ENCODE measurements at regions not wholly inside any gene's neighbourhood (a gene's known extent, or its start where the extent isn't known, plus 50 kb on each side); places are given as distances from the start of the nearest gene placed in this dataset.

DNA sequence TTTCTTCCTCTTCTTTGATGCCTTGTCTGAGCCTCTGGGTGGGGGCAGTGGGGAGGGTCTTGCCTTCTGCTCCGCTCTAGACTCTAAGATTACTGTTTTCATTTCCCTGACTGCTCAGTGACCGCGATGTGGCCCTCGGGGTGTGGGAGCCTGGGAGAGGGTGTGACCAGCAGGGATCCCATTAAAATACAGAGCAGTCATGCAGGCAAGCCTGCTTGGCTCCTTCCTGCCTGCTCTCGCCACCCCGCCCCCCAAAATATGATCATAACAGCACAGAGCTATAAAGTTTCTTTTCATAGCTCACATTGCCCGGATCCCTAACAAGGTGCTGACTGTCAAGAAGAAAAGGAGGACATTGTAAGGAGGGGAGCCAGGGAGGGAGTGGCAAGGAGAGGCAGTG lies 332.9 kb downstream of the RAB28 start:
- no peaks in the 10 kb centered on the region for H3K4me1 Mint-ChIP-seq
- DNase-seq (no peak), ATAC-seq (no peak)
- H3K27ac Mint-ChIP-seq: no peak overlapping the region
- H3K4me3 Mint-ChIP-seq: no peak overlapping the region
- H3K36me3 Mint-ChIP-seq (ENCODE audit: low read depth): no peaks in the 10 kb centered on the region
- peaks cover 7% of the 10 kb centered on the region for H3K9me3 Mint-ChIP-seq
- no peaks in the 10 kb centered on the region for H3K27me3 Mint-ChIP-seq

DNA sequence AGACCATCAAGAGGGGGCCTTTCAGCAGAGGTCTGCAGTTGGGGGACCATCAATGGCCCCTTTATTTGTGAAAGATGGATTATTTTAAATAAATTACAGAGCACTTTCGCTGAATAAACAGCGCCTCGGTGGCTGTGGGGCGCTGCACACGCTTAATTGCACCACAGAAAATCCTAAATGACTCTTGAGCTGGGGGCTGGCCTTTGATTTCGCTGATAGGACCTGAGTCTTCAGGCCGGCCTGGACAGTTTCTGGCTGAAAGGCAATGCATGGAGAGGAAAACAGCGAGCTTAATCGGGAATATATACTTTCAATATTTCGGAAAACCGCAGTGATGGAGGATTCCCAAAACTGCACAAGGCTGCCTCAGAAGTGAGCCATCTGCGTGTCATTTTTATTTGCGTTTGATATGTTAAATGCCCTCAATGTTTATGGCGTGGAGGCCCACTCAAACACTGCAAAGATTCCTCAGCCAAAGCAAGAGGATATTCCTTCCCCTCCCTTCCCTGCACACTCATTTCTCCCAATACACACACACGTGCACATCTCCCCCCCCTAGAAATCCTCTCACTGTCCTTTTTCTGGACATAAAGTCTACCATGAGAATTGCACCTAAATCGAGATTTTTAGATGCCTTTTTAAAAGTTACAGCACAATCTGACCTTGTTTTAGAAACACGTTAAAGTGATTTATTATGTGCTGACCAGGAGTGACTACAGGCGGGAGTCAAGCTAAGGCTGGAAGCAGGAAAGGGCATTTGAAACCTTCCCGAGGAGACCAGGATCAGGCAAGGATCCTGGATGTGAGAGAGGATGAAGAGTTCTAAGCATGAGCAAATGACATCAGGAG lies 340.7 kb downstream of the RAB28 start:
- H3K36me3 Mint-ChIP-seq (ENCODE audit: low read depth): peaks cover 1% of the 10 kb centered on the region
- no peak overlapping the region for H3K27ac Mint-ChIP-seq
- no peaks in the 10 kb centered on the region for H3K4me1 Mint-ChIP-seq
- H3K27me3 Mint-ChIP-seq: no peaks in the 10 kb centered on the region
- no peak overlapping the region for H3K4me3 Mint-ChIP-seq
- no peaks in the 10 kb centered on the region for H3K9me3 Mint-ChIP-seq
- DNase-seq (no peak), ATAC-seq (no peak)

DNA sequence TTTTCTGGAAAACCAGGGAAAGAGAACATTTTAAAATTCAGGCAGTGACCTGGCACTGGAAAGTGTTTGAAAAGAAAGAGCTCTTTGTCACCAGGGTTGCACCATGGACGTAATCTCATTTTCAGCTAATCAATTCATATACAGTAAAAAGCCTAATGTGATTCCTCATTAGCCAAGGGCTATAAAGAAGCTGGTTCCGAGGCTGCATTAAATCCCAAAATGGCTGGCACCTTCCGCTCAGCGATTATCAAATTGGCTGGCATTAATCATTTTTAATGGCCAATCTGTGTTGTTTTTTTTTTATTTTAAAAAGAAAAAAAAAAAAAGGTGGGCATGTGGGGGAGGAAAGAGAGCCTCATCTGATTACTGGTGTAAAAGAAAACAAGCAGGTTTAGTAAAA lies 341.4 kb downstream of the RAB28 start:
- H3K9me3 Mint-ChIP-seq: no peaks in the 10 kb centered on the region
- no peak overlapping the region for H3K27ac Mint-ChIP-seq
- ATAC-seq: no peak

DNA sequence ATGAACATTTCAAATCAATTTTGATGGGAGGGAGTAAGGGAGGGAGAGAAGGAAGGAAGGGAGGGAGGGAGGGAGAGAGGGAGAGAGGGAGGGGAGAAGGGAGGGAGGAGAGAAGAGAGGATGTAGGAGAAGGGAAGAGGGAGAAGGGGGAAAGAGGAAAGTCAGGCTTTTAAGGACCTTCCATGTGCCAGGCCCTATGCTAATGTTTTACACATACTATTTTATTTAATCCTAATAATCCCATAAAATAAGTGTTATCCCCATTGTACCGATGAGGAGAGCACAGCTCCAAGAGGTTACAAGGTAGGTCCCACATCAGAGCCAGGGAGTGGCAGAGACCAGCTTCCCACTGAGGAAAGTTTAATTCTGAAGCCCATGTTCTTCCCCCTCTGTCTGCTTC lies 341.9 kb downstream of the RAB28 start:
- H3K27me3 Mint-ChIP-seq: no peaks in the 10 kb centered on the region
- no peak overlapping the region for H3K27ac Mint-ChIP-seq
- no peak for DNase-seq
- no peak for ATAC-seq
- H3K9me3 Mint-ChIP-seq: no peaks in the 10 kb centered on the region
- H3K4me1 Mint-ChIP-seq: no peaks in the 10 kb centered on the region
- no peak overlapping the region for H3K4me3 Mint-ChIP-seq
- H3K36me3 Mint-ChIP-seq (ENCODE audit: low read depth): peaks cover 1% of the 10 kb centered on the region

More for the DNA sequence above, 341.4 kb downstream of the RAB28 start:
- no peak for DNase-seq
- Mint-ChIP-seq H3K4me1 (no peaks in the 10 kb centered on the region), H3K36me3 (ENCODE audit: low read depth) (peaks cover 1% of the 10 kb centered on the region), H3K4me3 (no peak overlapping the region), H3K27me3 (no peaks in the 10 kb centered on the region)

- H3K4me1 Mint-ChIP-seq: no peaks in the 10 kb centered on the region
- peaks cover 7% of the 10 kb centered on the region for H3K9me3 Mint-ChIP-seq
- peaks cover 6% of the 10 kb centered on the region for H3K36me3 Mint-ChIP-seq (ENCODE audit: low read depth)
- ATAC-seq (no peak), DNase-seq (no peak)
- H3K27me3 Mint-ChIP-seq: no peaks in the 10 kb centered on the region
- no peak overlapping the region for H3K4me3 Mint-ChIP-seq
- no peak overlapping the region for H3K27ac Mint-ChIP-seq
Measured at GRCh38 chr4:13137390-13137789, 346.8 kb downstream of the RAB28 start.

DNA sequence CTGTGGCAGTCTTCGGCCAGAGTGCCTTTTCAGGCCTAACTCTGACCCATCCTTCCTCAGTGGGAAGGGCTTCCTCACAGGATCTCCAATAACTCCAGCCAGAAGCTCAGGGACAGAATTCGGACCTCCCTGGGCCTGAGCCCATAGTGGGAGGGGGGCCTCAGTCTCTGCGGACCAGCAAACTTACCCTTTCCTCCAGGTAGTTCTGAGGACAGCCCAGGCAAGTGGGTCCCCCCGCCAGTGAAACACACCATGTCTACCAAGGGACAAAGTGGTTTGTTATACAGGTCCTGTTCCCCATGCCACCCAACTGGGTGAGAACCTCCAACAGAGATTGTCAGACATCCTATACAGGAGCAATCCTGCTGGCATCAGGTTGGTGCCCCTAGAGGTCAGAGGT lies 350.4 kb downstream of the RAB28 start:
- H3K9me3 Mint-ChIP-seq: peaks cover 7% of the 10 kb centered on the region
- DNase-seq (no peak), ATAC-seq (no peak)
- H3K4me1 Mint-ChIP-seq: no peaks in the 10 kb centered on the region
- H3K27me3 Mint-ChIP-seq: no peaks in the 10 kb centered on the region
- H3K4me3 Mint-ChIP-seq: no peak overlapping the region
- H3K27ac Mint-ChIP-seq: no peak overlapping the region
- H3K36me3 Mint-ChIP-seq (ENCODE audit: low read depth): peaks cover 6% of the 10 kb centered on the region

GRCh38 chr4:13130848-13131247 lies 353.3 kb downstream of the RAB28 start:
- Mint-ChIP-seq H3K27me3 (no peaks in the 10 kb centered on the region), H3K27ac (no peak overlapping the region), H3K4me1 (no peaks in the 10 kb centered on the region), H3K9me3 (peaks cover 7% of the 10 kb centered on the region), H3K36me3 (ENCODE audit: low read depth) (peaks cover 6% of the 10 kb centered on the region), H3K4me3 (no peak overlapping the region)
- ATAC-seq (no peak), DNase-seq (no peak)

DNA sequence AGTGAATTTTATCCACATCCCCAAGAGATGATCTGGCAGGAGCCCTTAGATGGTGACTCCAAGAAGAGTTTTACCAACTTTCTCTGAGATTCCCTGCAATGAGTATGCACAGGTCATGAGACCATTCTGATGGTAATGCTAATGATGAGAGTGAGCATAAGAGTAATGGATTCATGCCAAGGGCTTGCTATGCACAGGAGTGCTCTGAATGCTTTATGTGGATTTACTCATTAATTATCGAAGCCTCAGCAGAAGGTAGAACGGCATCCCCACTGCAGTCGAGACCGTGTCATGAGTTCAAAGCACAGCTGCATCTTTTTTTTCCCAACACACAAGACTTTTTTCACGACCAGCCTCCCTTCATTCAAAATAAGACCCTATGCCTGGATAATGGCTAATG lies 355.0 kb downstream of the RAB28 start:
- H3K9me3 Mint-ChIP-seq: peaks cover 3% of the 10 kb centered on the region
- H3K4me1 Mint-ChIP-seq: no peaks in the 10 kb centered on the region
- H3K36me3 Mint-ChIP-seq (ENCODE audit: low read depth): no peaks in the 10 kb centered on the region
- DNase-seq: no peak
- H3K27ac Mint-ChIP-seq: no peak overlapping the region
- no peak overlapping the region for H3K4me3 Mint-ChIP-seq
- no peaks in the 10 kb centered on the region for H3K27me3 Mint-ChIP-seq
- no peak for ATAC-seq

DNA sequence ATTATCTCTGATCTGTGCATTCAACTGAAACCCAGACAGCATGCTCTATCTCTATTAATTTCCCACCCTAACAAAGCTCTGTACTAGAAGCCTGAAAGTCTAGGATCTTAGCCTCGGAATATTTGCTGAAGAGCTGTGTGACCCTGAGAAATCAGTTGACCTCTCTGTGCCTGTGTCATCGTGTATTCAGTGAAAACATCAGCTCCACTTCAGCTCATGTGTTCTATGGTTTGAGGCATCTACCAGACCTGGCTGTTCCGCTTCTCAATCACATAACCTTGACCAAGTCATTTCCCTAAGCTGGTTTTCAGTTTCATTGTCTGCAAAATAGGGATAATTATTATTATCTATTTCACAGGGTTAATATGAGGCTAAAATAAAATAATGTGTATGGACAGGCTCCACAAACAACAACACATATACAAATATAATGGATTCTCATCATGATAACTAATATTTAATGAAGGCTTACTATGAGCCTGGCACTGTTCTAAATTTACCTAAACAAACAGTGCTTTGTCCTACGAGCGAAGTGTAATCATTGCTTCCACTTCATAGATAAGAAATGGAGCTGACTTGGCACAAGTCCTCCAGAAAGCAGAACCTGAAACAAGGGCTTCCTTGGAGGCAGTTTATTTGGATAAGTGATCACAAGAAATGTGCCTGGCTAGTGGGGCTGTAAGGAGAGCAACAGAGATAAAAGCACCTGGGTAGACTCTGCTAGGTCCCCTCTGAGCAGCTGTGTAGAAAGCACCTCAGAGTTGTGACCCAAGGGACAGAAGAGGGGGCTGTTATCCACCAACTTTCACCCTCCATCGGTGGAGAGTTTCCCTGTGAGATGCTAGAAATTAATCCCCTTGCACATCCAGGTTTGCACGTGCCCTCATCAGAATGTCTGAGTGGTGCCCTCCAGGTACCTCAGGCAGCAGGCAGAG lies 356.9 kb downstream of the RAB28 start:
- Mint-ChIP-seq H3K36me3 (ENCODE audit: low read depth) (no peaks in the 10 kb centered on the region), H3K27me3 (peaks cover 2% of the 10 kb centered on the region), H3K27ac (no peak overlapping the region), H3K9me3 (no peaks in the 10 kb centered on the region), H3K4me3 (no peak overlapping the region), H3K4me1 (no peaks in the 10 kb centered on the region)
- DNase-seq (no peak), ATAC-seq (no peak)

GRCh38 chr4:13118633-13119032 lies 365.5 kb downstream of the RAB28 start:
- ATAC-seq (no peak), DNase-seq (no peak)
- H3K4me3 Mint-ChIP-seq: no peak overlapping the region
- H3K9me3 Mint-ChIP-seq: peaks cover 8% of the 10 kb centered on the region
- peaks cover 2% of the 10 kb centered on the region for H3K27me3 Mint-ChIP-seq
- no peaks in the 10 kb centered on the region for H3K36me3 Mint-ChIP-seq (ENCODE audit: low read depth)
- no peak overlapping the region for H3K27ac Mint-ChIP-seq
- H3K4me1 Mint-ChIP-seq: no peaks in the 10 kb centered on the region

- Mint-ChIP-seq H3K27ac (no peak overlapping the region), H3K9me3 (peaks cover 18% of the 10 kb centered on the region), H3K4me1 (no peaks in the 10 kb centered on the region), H3K4me3 (no peak overlapping the region), H3K27me3 (no peaks in the 10 kb centered on the region), H3K36me3 (ENCODE audit: low read depth) (no peaks in the 10 kb centered on the region)
- no peak for DNase-seq
- ATAC-seq: no peak
Measured at GRCh38 chr4:13117185-13117584, 367.0 kb downstream of the RAB28 start.

GRCh38 chr4:13112030-13112429 lies 372.1 kb downstream of the RAB28 start:
- Mint-ChIP-seq H3K9me3 (peaks cover 35% of the 10 kb centered on the region), H3K27ac (no peak overlapping the region), H3K27me3 (no peaks in the 10 kb centered on the region), H3K4me1 (no peaks in the 10 kb centered on the region), H3K36me3 (ENCODE audit: low read depth) (peaks cover 2% of the 10 kb centered on the region), H3K4me3 (no peak overlapping the region)
- no peak for DNase-seq
- ATAC-seq: no peak

DNA sequence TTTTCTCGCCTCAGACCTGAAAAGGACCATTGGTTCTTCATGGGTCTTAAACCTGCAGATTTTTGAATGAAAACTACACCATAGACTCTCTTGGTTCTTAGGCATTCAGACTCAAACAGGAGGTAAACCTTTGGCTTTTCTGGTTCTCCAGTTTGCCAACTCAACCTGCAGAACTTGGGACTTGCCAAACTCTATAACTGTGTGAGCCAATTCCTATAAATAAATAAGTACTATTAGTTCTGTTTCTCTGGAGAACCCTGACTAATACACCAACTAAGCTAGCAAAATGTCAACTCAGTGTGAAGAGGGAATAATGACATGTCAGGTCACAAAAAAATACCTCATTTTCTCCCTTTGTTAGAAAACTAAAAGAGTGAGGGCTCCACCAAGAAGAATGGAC lies 374.6 kb downstream of the RAB28 start:
- Mint-ChIP-seq H3K27ac (no peak overlapping the region), H3K27me3 (no peaks in the 10 kb centered on the region), H3K9me3 (peaks cover 35% of the 10 kb centered on the region), H3K4me3 (no peak overlapping the region), H3K36me3 (ENCODE audit: low read depth) (peaks cover 4% of the 10 kb centered on the region), H3K4me1 (no peaks in the 10 kb centered on the region)
- ATAC-seq: no peak
- no peak for DNase-seq

DNA sequence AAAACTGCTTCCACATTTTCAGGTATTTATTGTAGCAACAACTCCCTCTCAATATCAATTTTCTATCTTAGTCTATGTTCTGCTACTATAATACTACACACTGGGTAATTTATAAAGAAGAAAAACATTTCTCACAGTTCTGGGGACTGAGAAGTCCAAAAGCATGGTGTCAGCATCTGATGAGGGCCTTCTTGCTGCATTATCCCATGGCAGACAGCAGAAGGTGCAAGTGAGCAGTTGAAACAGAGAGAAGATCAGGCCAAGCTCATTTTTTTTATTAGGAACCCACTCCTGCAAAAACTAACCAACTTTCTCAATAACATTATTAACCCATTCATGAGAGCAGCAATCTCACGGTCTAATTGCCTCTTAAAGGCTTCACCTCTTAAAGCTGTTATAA lies 376.0 kb downstream of the RAB28 start:
- no peak overlapping the region for H3K4me3 Mint-ChIP-seq
- ATAC-seq: no peak
- no peak overlapping the region for H3K27ac Mint-ChIP-seq
- no peak for DNase-seq
- peaks cover 4% of the 10 kb centered on the region for H3K36me3 Mint-ChIP-seq (ENCODE audit: low read depth)
- no peaks in the 10 kb centered on the region for H3K27me3 Mint-ChIP-seq
- peaks cover 33% of the 10 kb centered on the region for H3K9me3 Mint-ChIP-seq
- no peaks in the 10 kb centered on the region for H3K4me1 Mint-ChIP-seq
